Activated CD8-positive, alpha-beta T cell treated with anti-CD3 and anti-CD28 coated beads for 36 hours (primary cell): ENCODE measurements at regions not wholly inside any gene's neighbourhood (a gene's known extent, or its start where the extent isn't known, plus 50 kb on each side); places are given as distances from the start of the nearest gene placed in this dataset.

Experiments
- ATAC-seq: fragments of 200-7000 bp; cut with Tn5 transposase; one replicate; pipeline ENCODE4 v1.10.0; 2021; ENCODE audit warnings: mild to moderate bottlenecking, moderate library complexity
- CTCF ChIA-PET: fragments of 350-600 bp; sonication (Branson Sonifier 250); formaldehyde crosslinking; loops from one replicate; lab custom pipeline; 2021; ENCODE audit warnings: antibody characterized with exemption; lab: Charles Lee
- POLR2A ChIA-PET: fragments of 350-600 bp; sonication (Branson Sonifier 250); formaldehyde crosslinking; loops from one replicate; lab custom pipeline; 2021; ENCODE audit warnings: antibody characterized with exemption; lab: Charles Lee
- DNase-seq: peaks from one replicate; pipeline ENCODE4 v3.0.0-alpha.2; 2020
- H3K27ac Mint-ChIP-seq: one replicate; pipeline ENCODE4 v1.8.0; 2021; ENCODE audit warnings: mild to moderate bottlenecking, mixed read lengths
- H3K27me3 Mint-ChIP-seq: one replicate; pipeline ENCODE4 v1.8.0; 2021; ENCODE audit warnings: mixed read lengths
- H3K36me3 Mint-ChIP-seq: one replicate; pipeline ENCODE4 v1.8.0; 2021; ENCODE audit warnings: low read depth, mixed read lengths
- H3K4me1 Mint-ChIP-seq: one replicate; pipeline ENCODE4 v1.8.0; 2021; ENCODE audit warnings: low read depth, mixed read lengths
- H3K4me3 Mint-ChIP-seq: one replicate; pipeline ENCODE4 v1.8.0; 2021; ENCODE audit warnings: mild to moderate bottlenecking, moderate library complexity, mixed read lengths
- H3K9me3 Mint-ChIP-seq: one replicate; pipeline ENCODE4 v1.8.0; 2021; ENCODE audit warnings: mixed read lengths
- intact Hi-C: fragments of 100-400 bp; cut with micrococcal nuclease; formaldehyde crosslinking; loops from one replicate; pipeline ENCODE4 v1.10.0; 2022
- TF ChIP-seq, protein P1 (sequence below): fragments of 200-600 bp; IDR thresholded peaks from one replicate; pipeline ENCODE4 v1.8.0; 2022; ENCODE audit warnings: antibody characterized with exemption, mild to moderate bottlenecking

GRCh38 chr13:84654654-84655275, 772.5 kb upstream of the SLITRK1 start:
- H3K9me3 Mint-ChIP-seq = no peaks in the 10 kb centered on the region
- H3K4me3 Mint-ChIP-seq = no peak overlapping the region
- ChIA-PET CTCF (no interaction called here), POLR2A (no interaction called here)
- no peaks in the 10 kb centered on the region for H3K36me3 Mint-ChIP-seq
- no peaks in the 10 kb centered on the region for H3K27me3 Mint-ChIP-seq
- TF ChIP-seq, protein P1, sequence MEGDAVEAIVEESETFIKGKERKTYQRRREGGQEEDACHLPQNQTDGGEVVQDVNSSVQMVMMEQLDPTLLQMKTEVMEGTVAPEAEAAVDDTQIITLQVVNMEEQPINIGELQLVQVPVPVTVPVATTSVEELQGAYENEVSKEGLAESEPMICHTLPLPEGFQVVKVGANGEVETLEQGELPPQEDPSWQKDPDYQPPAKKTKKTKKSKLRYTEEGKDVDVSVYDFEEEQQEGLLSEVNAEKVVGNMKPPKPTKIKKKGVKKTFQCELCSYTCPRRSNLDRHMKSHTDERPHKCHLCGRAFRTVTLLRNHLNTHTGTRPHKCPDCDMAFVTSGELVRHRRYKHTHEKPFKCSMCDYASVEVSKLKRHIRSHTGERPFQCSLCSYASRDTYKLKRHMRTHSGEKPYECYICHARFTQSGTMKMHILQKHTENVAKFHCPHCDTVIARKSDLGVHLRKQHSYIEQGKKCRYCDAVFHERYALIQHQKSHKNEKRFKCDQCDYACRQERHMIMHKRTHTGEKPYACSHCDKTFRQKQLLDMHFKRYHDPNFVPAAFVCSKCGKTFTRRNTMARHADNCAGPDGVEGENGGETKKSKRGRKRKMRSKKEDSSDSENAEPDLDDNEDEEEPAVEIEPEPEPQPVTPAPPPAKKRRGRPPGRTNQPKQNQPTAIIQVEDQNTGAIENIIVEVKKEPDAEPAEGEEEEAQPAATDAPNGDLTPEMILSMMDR = no peak
- no peaks in the 10 kb centered on the region for H3K4me1 Mint-ChIP-seq
- intact Hi-C loops = no loop called here
- DNase-seq (no peak), ATAC-seq (no peak)
- no peak overlapping the region for H3K27ac Mint-ChIP-seq

GRCh38 chr13:84653915-84654534, 771.8 kb upstream of the SLITRK1 start:
- no peaks in the 10 kb centered on the region for H3K9me3 Mint-ChIP-seq
- no peaks in the 10 kb centered on the region for H3K36me3 Mint-ChIP-seq
- ATAC-seq = no peak
- CTCF ChIA-PET = no interaction called here
- no peaks in the 10 kb centered on the region for H3K27me3 Mint-ChIP-seq
- intact Hi-C loops = no loop called here
- no peak overlapping the region for H3K4me3 Mint-ChIP-seq
- no peak overlapping the region for H3K27ac Mint-ChIP-seq
- no peaks in the 10 kb centered on the region for H3K4me1 Mint-ChIP-seq
- TF ChIP-seq, protein P1 = no peak
- POLR2A ChIA-PET = no interaction called here
- DNase-seq = no peak

- Mint-ChIP-seq H3K36me3 (no peaks in the 10 kb centered on the region), H3K9me3 (no peaks in the 10 kb centered on the region), H3K27ac (no peak overlapping the region), H3K4me3 (no peak overlapping the region), H3K4me1 (no peaks in the 10 kb centered on the region), H3K27me3 (no peaks in the 10 kb centered on the region)
- ATAC-seq (no peak), DNase-seq (no peak)
- TF ChIP-seq, protein P1 = no peak
- CTCF ChIA-PET = no interaction called here
- POLR2A ChIA-PET = no interaction called here
- intact Hi-C loops = no loop called here
These were observed 769.4 kb upstream of the SLITRK1 start for GRCh38 chr13:84651705-84652104.

- H3K4me3 Mint-ChIP-seq = no peak overlapping the region
- CTCF ChIA-PET = no interaction called here
- H3K4me1 Mint-ChIP-seq = no peaks in the 10 kb centered on the region
- TF ChIP-seq, protein P1 = no peak
- H3K27ac Mint-ChIP-seq = no peak overlapping the region
- no peaks in the 10 kb centered on the region for H3K27me3 Mint-ChIP-seq
- H3K9me3 Mint-ChIP-seq = no peaks in the 10 kb centered on the region
- POLR2A ChIA-PET = no interaction called here
- no peaks in the 10 kb centered on the region for H3K36me3 Mint-ChIP-seq
- intact Hi-C loops = no loop called here
- no peak for ATAC-seq
- no peak for DNase-seq
These were observed 769.0 kb upstream of the SLITRK1 start for GRCh38 chr13:84651288-84651687.

DNA sequence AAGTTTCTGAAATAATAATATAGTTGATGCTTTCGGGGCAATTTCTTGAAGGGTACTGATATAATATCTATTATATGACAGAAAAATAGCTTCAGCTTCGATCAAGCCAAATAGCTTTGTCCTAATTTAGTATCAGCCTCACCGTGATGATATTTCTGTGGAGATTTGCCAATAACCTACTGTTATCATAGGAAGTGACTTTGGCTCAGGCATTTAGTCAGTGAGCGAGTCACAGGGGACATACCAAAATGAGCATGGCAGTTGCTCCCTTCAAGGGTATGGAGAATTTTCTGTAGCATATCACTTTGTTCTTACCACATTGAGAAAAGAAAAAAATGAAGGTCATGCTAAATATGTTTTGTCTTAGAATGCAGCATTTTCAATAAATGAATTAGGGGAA, 767.6 kb upstream of the SLITRK1 start:
- ATAC-seq (no peak), DNase-seq (no peak)
- no peak overlapping the region for H3K27ac Mint-ChIP-seq
- H3K27me3 Mint-ChIP-seq = no peaks in the 10 kb centered on the region
- ChIA-PET CTCF (no interaction called here), POLR2A (no interaction called here)
- no peaks in the 10 kb centered on the region for H3K9me3 Mint-ChIP-seq
- H3K4me1 Mint-ChIP-seq = no peaks in the 10 kb centered on the region
- intact Hi-C loops = no loop called here
- no peaks in the 10 kb centered on the region for H3K36me3 Mint-ChIP-seq
- no peak overlapping the region for H3K4me3 Mint-ChIP-seq
- TF ChIP-seq, protein P1 = no peak
